ENCODE measurements at regions not wholly inside any gene's neighbourhood (a gene's known extent, or its start where the extent isn't known, plus 50 kb on each side); places are given as distances from the start of the nearest gene placed in this dataset.
"Not testable (repeated sequence)": the region's sequence is repeated elsewhere in the genome, so short reads cannot be mapped to it uniquely, and the experiment has no call there.

- H3K9me3 ChIP-seq, result peaks cover 18% of the 10 kb centered on the region
- no peaks in the 10 kb centered on the region for H3K36me3 ChIP-seq (ENCODE audit: low read depth)
- intact Hi-C loops (cut with DNase I, micrococcal nuclease), result no loop called here
- H3K4me3 ChIP-seq, result no peak overlapping the region
- no peak for DNase-seq
- H3K4me1 ChIP-seq (ENCODE audit: low read depth), result no peaks in the 10 kb centered on the region
- TF ChIP-seq CTCF (IDR thresholded peaks at IDR 0.05), result no peak
- ATAC-seq, result no peak
Measured at GRCh38 chr4:159922119-159922518, 819.2 kb downstream of the RAPGEF2 start.

- intact Hi-C loops (cut with DNase I, micrococcal nuclease), result no loop called here
- DNase-seq, result no peak
- ATAC-seq, result no peak
- no peaks in the 10 kb centered on the region for H3K36me3 ChIP-seq (ENCODE audit: low read depth)
- TF ChIP-seq CTCF (IDR thresholded peaks at IDR 0.05), result no peak
- H3K4me1 ChIP-seq (ENCODE audit: low read depth), result no peaks in the 10 kb centered on the region
- no peak overlapping the region for H3K4me3 ChIP-seq
- H3K9me3 ChIP-seq, result peaks cover 18% of the 10 kb centered on the region
Measured at GRCh38 chr4:159925770-159926169, 822.9 kb downstream of the RAPGEF2 start.

GRCh38 chr4:159926871-159927270, 824.0 kb downstream of the RAPGEF2 start:
- Histone ChIP-seq H3K4me1 (ENCODE audit: low read depth) (no peaks in the 10 kb centered on the region), H3K4me3 (no peak overlapping the region), H3K36me3 (ENCODE audit: low read depth) (no peaks in the 10 kb centered on the region), H3K9me3 (peaks cover 18% of the 10 kb centered on the region)
- no peak for TF ChIP-seq CTCF (IDR thresholded peaks at IDR 0.05)
- no peak for ATAC-seq
- DNase-seq, result no peak
- intact Hi-C loops (cut with DNase I, micrococcal nuclease), result no loop called here

GRCh38 chr4:159927781-159928180, 824.9 kb downstream of the RAPGEF2 start:
- no peak overlapping the region for H3K4me3 ChIP-seq
- DNase-seq, result no peak
- no peaks in the 10 kb centered on the region for H3K36me3 ChIP-seq (ENCODE audit: low read depth)
- intact Hi-C loops (cut with DNase I, micrococcal nuclease), result no loop called here
- peaks cover 18% of the 10 kb centered on the region for H3K9me3 ChIP-seq
- no peak for TF ChIP-seq CTCF (IDR thresholded peaks at IDR 0.05)
- H3K4me1 ChIP-seq (ENCODE audit: low read depth), result no peaks in the 10 kb centered on the region
- no peak for ATAC-seq

- intact Hi-C loops (cut with DNase I, micrococcal nuclease); DNase-seq; ATAC-seq; H3K9me3 ChIP-seq; H3K36me3 ChIP-seq (ENCODE audit: low read depth); H3K4me3 ChIP-seq; H3K4me1 ChIP-seq (ENCODE audit: low read depth): not testable (repeated sequence)
Measured at GRCh38 chr4:159934602-159935001, 831.7 kb downstream of the RAPGEF2 start.

GRCh38 chr4:159937595-159937994, 834.7 kb downstream of the RAPGEF2 start:
- DNase-seq (no peak), ATAC-seq (no peak)
- TF ChIP-seq CTCF (IDR thresholded peaks at IDR 0.05), result no peak
- H3K9me3 ChIP-seq, result no peaks in the 10 kb centered on the region
- H3K36me3 ChIP-seq (ENCODE audit: low read depth), result no peaks in the 10 kb centered on the region
- intact Hi-C loops (cut with DNase I, micrococcal nuclease), result no loop called here
- H3K4me3 ChIP-seq, result no peak overlapping the region
- H3K4me1 ChIP-seq (ENCODE audit: low read depth), result no peaks in the 10 kb centered on the region

- DNase-seq; intact Hi-C loops (cut with DNase I, micrococcal nuclease); H3K9me3 ChIP-seq: not testable (repeated sequence)
Measured at GRCh38 chr4:159939681-159940080, 836.8 kb downstream of the RAPGEF2 start.

More at GRCh38 chr4:159939681-159940080, 836.8 kb downstream of the RAPGEF2 start:
- ATAC-seq; H3K4me3 ChIP-seq; H3K4me1 ChIP-seq (ENCODE audit: low read depth); H3K36me3 ChIP-seq (ENCODE audit: low read depth): not testable (repeated sequence)

Data from mucosa of descending colon (tissue), 3 donors.